GM08714 (cell line): ENCODE measurements at regions not wholly inside any gene's neighbourhood (a gene's known extent, or its start where the extent isn't known, plus 50 kb on each side); places are given as distances from the start of the nearest gene placed in this dataset.

Source experiments
- H3K4me3 ChIP-seq: fragments of 200-500 bp; sonication (Bioruptor generic); 2 replicates; pipeline ENCODE4 v1.5.1; 2014; ENCODE audit warnings: mild to moderate bottlenecking, low read length, inconsistent platforms
- ZNF274 ChIP-seq: IDR thresholded peaks from 2 replicates; pipeline ENCODE4 v1.6.1; 2012; ENCODE audit warnings: mild to moderate bottlenecking, low read depth, low read length

DNA sequence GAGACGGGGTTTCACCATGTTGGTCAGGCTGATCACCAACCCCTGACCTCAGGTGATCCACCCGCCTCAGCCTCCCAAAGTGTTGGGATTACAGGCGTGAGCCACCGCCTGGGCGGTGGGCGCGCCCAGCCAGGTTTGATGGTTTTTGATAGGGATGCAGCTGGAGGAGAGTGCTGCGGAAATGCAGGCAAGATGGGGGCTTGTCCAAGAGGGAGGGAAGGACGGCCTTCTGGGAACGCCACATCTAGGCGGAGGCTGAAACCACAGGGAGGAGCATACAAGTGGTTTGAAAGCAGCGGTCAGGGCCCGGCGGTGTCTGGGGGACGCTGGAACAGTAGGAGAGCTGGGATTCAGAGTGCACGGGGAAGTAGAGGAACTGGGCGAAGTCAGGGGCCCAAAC lies 134.6 kb downstream of the VRK1 start:
- no peak overlapping the region for H3K4me3 ChIP-seq
- TF ChIP-seq ZNF274 = no peak

DNA sequence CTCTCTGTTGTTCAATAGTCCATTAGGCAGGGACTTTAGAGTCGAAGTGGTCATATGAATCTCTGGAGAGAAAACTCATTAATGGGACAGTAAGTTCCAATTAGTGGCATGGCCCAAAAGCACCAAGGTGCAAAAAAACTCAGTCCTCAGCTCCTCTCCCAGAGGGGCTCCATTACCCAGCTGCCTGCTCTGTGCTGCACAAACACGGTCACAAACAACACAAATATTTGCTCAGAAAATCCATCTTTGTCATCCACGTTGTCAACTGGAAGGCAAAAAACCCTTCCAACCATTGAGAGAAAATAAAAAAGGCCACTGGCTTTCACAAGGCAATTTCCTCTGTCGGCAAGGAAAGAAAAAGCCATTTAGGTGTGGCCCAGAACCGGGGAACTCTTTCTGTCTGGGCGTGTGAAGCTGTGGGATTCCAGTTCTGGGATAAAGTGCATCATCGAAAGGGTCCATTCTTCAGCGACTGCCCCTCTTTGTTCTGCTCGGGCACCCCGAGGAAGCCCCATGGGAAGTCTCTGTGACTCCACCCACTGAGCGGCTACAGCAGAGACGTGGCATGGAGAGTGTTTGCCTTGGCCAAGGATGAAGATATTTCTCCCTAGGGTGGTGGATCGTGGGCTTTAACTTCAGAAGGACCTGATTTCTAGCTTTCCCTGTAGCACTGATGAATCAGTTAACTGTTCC lies 137.6 kb downstream of the VRK1 start:
- no peak for TF ChIP-seq ZNF274
- no peak overlapping the region for H3K4me3 ChIP-seq

DNA sequence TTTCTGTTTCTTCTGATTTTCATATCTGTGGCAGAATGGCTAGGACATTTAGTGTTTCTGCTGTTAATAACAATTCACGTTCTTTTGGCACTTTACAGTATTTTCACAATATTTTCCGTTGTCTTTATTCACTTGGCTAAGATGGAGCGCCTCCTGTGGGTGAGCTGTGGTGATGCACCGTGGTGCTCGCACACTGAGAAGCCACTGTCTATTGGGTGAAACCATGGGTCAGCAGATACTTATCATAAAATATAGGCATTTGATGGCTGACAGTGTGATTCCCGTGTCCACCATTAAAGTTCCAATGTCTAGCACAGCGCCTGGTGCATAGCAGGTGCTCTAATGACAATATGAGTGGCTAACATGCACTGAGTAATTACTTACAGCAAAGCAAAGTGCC lies 141.8 kb downstream of the VRK1 start:
- TF ChIP-seq ZNF274 = no peak
- H3K4me3 ChIP-seq = no peak overlapping the region

DNA sequence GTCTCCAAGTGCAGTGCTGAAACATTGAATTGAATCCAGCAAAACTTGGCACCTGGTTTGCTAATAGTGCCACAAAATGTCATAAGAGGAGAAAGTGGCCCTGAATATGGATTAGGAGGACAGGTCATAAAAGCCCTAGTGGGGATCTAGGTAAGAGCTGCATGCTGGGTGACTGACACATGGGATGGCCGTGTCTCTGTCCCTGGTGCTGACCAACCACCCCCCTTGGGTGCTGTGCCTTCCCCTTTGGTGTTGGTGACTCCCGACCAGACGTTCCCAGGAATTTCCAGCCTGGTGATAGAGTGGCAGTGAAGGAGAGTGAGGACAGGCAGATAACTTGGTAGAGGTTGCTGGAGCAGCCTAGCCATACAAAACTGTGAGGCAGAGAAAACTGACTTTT lies 142.8 kb downstream of the VRK1 start:
- no peak overlapping the region for H3K4me3 ChIP-seq
- no peak for TF ChIP-seq ZNF274

DNA sequence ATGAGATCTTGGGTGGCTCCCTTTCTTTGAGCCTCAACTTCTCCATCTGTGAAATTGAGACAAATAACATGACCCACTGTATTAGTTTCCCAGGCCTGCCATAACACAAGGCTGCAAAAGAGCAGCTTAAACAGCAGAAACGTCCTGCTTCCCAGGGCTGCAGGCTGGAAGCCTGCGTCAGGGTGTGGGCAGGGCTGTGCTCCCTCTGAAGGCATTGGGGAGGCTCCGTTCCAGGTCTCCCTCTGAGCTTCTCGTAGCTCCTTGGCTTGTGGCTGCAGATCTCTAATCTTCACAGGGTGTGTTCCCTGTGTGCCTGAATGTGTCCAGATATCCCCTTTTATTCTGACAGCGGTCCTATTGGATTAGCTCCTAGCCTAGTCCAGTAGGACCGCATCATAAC lies 147.1 kb downstream of the VRK1 start:
- no peak for TF ChIP-seq ZNF274
- no peak overlapping the region for H3K4me3 ChIP-seq

DNA sequence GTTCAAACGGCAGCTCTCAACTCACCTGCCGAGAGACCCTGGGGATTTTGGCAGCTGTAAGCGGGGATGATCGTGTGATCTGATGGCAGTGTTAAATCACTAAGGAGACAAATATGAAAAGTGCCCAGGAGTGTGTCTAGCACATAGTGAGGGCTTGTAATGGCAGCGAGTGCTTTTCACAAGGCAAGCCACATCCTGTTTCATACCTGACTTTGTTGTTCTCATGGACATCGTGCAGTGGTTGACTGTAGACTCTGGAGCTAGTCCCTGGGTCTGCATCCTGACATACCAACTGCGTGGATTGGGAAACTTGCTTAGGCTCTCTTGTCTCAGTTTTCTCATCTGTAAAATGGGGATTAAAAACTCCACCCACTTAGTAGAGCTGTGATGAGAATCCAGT lies 148.5 kb downstream of the VRK1 start:
- TF ChIP-seq ZNF274 = no peak
- H3K4me3 ChIP-seq = no peak overlapping the region

DNA sequence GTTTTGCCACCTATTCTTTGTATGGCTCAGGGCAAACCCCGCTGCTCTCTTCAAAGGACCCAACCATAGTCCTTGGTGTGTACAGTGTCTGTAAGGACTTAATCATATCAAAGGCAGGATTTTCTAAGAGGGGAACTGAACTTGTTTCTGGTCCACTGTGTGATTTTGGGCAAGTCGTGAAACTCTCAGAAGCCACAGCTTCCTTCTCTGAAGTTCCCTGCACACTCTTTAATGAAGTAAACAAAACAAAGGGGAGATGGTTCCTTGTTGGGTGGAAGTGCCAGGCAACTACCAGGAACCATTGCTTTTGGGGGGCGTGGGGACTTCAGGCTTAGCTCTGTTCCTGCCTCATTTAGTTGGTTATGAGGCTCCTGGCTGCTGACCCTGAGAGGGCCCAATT lies 152.4 kb downstream of the VRK1 start:
- no peak for TF ChIP-seq ZNF274
- H3K4me3 ChIP-seq = no peak overlapping the region

DNA sequence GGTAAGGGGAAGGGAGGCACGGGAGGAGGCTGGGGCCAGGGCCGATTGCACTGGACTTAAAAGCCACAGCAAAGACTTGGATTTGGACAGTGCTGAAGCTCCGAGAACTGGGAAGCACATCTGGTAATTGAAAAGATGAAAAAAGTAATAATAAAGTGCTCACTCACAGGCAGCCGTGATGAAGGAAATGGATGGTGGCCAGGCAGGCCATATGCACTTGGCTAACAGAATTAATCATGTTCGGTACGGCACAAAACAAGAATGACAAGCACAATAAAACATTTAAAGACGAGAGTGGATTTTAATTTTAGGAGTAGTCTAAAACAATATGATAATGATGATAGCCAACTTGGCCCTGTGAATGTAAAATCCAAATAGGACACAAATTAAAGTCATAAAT lies 154.3 kb downstream of the VRK1 start:
- no peak for TF ChIP-seq ZNF274

DNA sequence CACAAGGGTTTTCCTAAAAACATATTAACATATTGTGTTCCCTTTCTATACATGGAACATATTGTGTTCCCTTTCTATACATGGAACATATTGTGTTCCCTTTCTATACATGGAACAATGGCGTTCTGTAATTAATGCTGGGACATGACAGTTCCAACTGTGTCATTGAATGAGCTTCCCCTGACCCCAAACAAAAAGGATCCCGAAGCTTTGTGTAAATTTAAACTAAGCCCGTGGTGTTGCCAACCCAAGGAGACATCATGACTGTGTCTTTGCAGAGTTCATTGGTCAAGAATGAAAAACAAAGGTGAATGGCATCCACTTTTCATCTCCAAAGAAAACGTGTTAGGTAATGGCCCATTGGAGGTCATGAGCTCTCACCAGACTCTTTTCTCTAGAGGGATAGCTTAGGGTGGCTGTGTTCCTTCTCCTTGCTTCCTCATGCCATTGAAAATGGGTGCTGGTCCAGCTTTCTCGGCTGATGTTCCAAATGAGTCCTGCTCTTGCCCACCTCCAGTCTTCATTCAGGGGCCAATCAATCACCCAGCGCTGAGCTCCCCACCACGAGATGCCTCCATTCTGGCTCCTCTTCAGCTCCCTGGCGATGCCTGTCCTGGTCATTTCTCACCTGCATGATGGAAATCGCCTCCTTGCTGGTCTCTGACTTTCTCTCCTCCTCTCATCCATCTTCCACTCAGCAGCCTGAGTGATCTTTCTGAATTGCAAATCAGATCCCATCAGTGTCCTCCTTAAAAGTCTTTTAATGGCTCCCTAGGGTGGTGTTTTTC lies 156.1 kb downstream of the VRK1 start:
- H3K4me3 ChIP-seq = no peak overlapping the region
- TF ChIP-seq ZNF274 = no peak

More for the DNA sequence above, 154.3 kb downstream of the VRK1 start:
- no peak overlapping the region for H3K4me3 ChIP-seq

DNA sequence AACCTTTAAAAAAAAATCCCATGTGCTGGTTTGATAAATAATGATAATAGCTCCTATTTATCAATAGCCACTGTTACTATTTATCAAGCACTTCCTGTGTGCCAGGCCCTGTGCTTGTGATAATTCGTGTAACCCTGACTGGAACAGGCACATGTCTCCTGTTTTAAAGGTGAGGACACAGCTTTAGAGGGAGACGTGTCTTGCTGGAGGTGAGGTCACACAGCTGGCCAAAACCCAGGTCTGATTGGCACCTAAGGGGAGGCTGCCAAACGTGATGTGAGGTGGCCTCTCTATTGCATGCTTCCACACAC lies 156.6 kb downstream of the VRK1 start:
- TF ChIP-seq ZNF274 = no peak
- H3K4me3 ChIP-seq = no peak overlapping the region

DNA sequence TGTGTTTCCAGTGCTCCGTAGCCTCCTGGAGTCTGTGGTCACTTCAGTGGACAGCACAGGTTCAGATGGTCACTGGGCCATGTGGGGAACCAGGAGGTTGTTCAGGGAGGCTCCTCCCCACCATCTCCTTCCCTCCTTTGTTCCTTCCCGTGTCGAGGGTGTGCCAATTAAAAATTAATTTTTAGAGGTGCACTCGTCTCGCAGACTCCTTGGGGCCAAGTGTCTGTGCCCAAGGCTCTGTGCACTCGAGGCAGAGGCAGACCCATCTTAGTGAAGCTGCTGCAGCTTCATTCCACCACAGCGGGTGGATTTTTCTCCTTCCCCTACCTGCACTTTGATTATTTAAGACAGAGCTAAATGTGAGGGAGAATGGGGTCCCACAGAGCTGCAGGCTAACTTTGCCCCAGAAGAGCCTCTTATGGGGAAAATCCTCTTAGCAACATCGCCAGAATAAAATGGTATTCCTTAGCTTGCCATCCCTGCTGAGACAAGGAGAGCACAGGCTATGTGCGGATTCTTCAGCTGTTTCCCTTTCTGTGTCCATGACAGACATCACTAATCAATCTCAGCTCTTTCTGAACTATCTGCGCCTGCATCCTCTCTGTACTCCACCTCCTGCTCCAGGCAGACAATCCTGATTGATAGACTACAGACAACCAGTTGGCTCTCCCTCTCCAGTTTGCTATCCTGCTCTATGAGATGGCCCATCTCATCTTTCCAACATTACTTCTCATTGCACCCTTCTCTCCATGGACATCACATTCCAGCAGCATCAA lies 159.5 kb downstream of the VRK1 start:
- H3K4me3 ChIP-seq = no peak overlapping the region
- no peak for TF ChIP-seq ZNF274

DNA sequence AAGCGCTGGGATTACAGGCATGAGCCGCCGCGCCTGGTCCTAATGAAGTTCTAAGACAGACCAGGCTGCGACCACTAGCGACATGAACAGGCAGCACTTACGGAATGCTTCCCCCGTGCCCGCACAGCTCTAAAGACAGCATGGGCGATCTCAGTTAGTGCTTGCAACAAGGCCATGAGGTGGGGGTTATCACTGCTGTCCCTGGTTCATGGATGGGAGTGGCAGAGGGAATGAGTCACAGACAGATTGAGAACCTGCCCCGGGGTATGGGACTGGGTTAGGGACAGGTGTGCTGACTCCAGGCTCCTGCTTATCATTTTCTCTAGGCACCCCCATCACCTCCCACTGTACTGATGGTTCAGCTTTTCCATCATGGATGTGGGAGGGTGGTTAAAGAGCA lies 160.9 kb downstream of the VRK1 start:
- H3K4me3 ChIP-seq = no peak overlapping the region
- no peak for TF ChIP-seq ZNF274

DNA sequence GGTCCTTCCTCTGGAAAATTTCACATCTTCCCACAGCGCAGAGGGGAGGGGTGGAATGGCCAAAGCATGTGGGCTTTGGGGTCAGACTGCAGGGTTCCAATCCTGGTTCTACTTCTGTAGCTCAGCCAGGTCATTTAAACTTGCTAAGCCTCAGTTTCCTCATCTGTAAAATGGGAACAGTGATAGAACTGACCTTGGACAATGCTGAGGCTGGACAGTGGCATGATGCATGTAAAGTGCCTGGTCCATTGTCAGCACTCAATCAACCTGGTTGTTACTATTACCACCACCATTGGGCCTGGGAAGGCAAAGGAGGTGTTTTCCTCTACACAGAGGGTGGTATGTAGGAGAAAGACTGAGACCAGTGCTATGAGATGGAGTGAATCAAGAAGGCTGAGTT lies 162.8 kb downstream of the VRK1 start:
- no peak overlapping the region for H3K4me3 ChIP-seq
- no peak for TF ChIP-seq ZNF274

DNA sequence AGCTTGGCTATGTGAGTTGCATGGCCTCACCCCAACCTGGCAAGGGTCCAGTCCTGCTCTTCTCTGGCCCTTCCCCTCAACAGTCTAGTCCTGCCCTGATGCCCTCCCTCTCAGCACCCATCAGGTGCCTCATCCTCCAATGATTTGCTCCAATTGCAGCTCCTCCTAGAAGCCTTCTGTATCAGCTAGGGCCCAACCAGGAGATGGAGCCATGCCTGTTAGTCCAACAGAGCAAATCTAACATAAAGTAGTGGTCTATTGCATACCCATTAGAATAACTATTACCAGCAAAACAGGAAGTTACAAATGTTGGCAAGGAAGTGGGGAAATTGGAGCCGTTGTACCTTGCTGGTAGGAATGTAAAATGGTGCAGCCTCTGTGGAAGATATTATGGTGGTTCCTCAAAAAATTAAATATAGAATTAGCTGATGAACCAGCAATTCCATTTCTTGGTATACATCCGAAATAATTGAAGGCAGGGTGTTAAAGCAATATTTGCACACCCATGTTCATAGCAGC lies 163.5 kb downstream of the VRK1 start:
- no peak for TF ChIP-seq ZNF274
- H3K4me3 ChIP-seq = no peak overlapping the region

DNA sequence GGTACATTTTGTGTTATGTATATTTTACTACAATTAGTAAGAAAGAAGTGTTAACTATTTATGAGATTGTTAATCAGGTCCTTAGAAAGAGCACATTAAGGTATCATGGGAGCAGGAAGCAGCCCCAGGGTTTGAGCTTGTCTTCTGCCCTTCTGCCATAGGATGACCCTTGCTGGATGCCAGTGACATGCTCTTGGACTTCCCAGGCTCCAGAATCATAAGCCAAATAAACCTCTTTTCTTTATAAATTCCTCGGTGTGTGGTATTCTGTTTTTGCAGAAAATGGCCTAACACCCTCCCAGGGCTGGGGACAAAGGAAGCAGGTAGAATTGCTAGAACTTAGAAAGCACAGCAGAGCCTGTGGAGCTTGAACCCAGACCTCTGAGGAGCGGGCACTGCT lies 164.7 kb downstream of the VRK1 start:
- H3K4me3 ChIP-seq = no peak overlapping the region
- TF ChIP-seq ZNF274 = no peak
